GM12872 (cell line): ENCODE measurements at regions not wholly inside any gene's neighbourhood (a gene's known extent, or its start where the extent isn't known, plus 50 kb on each side); places are given as distances from the start of the nearest gene placed in this dataset.

Experiments used
- TF ChIP-seq, protein P1 (sequence below): IDR thresholded peaks from 3 replicates; pipeline ENCODE4 v1.5.1; 2011; ENCODE audit warnings: low read depth, mild to moderate bottlenecking, low read length, moderate library complexity; ENCODE audit not compliant: insufficient read depth

DNA sequence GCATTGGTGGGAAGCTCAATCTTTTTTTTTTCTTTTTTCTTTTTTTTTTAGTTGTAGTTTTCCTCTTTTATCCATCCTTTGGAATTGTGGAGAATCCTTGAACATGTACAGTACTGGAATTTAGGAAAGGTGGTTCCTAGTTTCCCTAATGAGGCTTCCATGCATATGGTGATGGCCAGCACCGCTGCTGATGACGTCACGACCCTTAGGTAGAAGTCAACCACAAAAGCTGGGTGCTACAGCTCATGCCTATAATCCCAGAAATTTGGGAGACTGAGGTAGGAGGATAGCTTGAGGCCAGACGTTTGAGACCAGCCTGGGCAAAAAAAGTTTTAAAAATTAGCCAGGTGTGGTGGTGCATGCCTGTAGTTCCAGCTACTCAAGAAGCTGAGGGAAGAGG, 79.3 kb upstream of the SOX4 start:
- TF ChIP-seq, protein P1, sequence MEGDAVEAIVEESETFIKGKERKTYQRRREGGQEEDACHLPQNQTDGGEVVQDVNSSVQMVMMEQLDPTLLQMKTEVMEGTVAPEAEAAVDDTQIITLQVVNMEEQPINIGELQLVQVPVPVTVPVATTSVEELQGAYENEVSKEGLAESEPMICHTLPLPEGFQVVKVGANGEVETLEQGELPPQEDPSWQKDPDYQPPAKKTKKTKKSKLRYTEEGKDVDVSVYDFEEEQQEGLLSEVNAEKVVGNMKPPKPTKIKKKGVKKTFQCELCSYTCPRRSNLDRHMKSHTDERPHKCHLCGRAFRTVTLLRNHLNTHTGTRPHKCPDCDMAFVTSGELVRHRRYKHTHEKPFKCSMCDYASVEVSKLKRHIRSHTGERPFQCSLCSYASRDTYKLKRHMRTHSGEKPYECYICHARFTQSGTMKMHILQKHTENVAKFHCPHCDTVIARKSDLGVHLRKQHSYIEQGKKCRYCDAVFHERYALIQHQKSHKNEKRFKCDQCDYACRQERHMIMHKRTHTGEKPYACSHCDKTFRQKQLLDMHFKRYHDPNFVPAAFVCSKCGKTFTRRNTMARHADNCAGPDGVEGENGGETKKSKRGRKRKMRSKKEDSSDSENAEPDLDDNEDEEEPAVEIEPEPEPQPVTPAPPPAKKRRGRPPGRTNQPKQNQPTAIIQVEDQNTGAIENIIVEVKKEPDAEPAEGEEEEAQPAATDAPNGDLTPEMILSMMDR, result no peak

DNA sequence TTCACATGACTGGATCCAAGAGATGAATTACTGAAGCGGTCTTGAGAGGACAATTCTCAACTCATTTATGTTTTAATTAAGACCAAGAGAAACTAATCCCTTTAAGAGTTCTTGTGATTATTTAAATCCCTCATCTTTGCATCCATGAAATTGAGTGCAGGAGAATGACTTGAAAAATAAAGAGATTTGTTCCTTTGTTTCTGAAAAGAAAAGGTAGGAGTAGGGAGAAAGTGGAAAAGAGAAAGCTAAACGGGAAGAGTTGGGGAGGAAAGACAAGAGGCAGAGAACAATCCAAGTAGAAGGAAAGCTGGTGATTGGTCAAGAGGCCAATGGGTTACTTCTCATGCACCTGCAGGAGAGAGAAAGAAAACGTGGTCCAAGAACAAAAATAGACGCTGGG, 75.2 kb upstream of the SOX4 start:
- TF ChIP-seq, protein P1, result no peak

GRCh38 chr6:21519642-21520041, 73.9 kb upstream of the SOX4 start:
- TF ChIP-seq, protein P1, result no peak

DNA sequence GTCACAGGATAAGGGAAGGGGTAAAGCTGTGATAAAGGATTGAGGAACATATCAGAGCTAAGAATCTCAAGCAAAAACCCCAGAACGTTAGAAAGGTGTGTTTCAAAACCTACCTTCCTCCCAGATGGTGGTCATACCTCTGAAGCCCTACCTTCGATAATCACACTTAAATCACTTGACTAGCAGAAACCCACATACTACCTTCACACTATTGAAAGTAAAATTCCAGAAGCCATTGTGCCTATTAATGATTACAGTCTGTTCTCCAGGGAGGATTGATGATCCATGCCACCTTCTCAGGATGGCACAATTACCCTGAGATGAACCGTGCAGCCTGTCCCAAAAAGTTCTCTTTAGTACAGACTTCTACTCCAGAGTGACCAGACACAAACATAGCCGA, 72.3 kb upstream of the SOX4 start:
- TF ChIP-seq, protein P1, result no peak

- TF ChIP-seq, protein P1, result no peak
These were observed 71.3 kb upstream of the SOX4 start for GRCh38 chr6:21522143-21522747.

DNA sequence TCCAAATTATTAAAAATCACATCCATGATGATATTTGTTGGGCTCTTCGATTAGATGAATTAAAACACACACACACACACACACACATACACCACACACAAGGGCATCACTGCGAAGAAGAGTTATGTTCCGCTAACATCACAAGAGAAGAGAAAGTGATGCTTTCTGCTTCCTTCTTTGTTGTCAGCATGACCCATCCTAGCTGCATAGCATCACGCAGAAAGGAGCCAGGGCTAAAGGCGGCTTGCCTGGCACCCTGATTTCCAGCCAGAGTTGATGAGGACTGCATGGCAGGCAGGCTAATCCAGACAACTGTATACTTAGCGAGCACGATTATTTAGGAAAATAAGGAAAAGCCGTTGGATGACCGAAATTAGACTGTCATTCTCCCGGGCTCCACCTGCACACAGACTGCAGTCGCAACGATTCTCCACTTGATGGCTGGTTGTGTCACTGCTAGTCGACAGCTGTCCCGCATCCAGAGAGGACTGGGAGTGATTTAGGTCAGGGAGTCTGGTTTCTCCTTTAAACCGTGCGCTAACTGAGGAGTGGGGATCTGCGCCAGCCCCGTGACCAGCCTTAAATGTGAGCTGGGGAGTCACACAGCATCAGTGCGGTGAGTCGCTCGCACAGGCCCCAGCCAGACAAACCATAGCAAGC, 70.6 kb upstream of the SOX4 start:
- TF ChIP-seq, protein P1, result 0 out of 3 replicates have a peak, but pooled peaks have one; percentile 18

- TF ChIP-seq, protein P1, result no peak
These were observed 69.9 kb upstream of the SOX4 start for GRCh38 chr6:21523652-21524051.
